Stimulated activated effector memory CD8-positive, alpha-beta T cell treated with anti-CD3 and anti-CD28 coated beads, Interleukin-12 subunit alpha, Interleukin-12 subunit beta, amount 100 ng/mL, for 72 hours (primary cell): ENCODE measurements at regions not wholly inside any gene's neighbourhood (a gene's known extent, or its start where the extent isn't known, plus 50 kb on each side); places are given as distances from the start of the nearest gene placed in this dataset.

Source experiments
- ATAC-seq: fragments of 150-1000 bp; cut with Tn5 transposase; 2 replicates; pipeline ENCODE4 v1.10.0; 2021
- DNase-seq, 2 donors: peaks; one replicate each; pipeline ENCODE4 v3.0.0; 2021 to 2022; ENCODE audit warnings: low spot score in 2 of 2
- H3K27ac Mint-ChIP-seq: one replicate; pipeline ENCODE4 v1.8.0; 2022; ENCODE audit warnings: mild to moderate bottlenecking, mixed read lengths
- H3K36me3 Mint-ChIP-seq: one replicate; pipeline ENCODE4 v1.8.0; 2022; ENCODE audit warnings: mild to moderate bottlenecking, mixed read lengths
- H3K4me1 Mint-ChIP-seq: one replicate; pipeline ENCODE4 v1.8.0; 2022; ENCODE audit warnings: mixed read lengths
- H3K4me3 Mint-ChIP-seq: one replicate; pipeline ENCODE4 v1.8.0; 2022; ENCODE audit warnings: mild to moderate bottlenecking, mixed read lengths
- H3K9me3 Mint-ChIP-seq: one replicate; pipeline ENCODE4 v1.8.0; 2022; ENCODE audit warnings: mixed read lengths

DNA sequence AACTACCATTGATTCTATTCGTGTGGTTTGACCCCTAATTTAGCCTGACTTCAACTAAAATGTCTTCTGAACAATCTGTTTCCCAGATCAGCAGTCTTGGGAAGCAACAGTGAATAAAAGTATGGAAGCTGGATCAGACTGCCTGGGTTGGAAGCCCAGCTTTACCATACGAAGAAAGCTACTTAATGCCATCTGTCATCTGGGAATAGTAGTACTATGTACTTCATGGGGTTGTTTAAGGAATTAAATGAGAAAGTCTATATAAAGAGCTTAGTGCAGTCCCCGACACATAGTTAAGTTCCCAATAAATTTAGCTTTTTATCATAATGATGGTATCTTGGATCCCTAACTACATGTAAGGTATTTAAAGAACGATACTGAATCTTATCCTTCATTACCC lies 151.5 kb upstream of the ERCC4 start:
- DNase-seq (no peak), ATAC-seq (no peak)
- Mint-ChIP-seq H3K4me1 (no peaks in the 10 kb centered on the region), H3K9me3 (peaks cover 1% of the 10 kb centered on the region), H3K36me3 (no peaks in the 10 kb centered on the region), H3K27ac (no peak overlapping the region), H3K4me3 (no peak overlapping the region)

- no peak for DNase-seq
- ATAC-seq = no peak
- H3K4me1 Mint-ChIP-seq = no peaks in the 10 kb centered on the region
- H3K36me3 Mint-ChIP-seq = no peaks in the 10 kb centered on the region
- H3K9me3 Mint-ChIP-seq = peaks cover 10% of the 10 kb centered on the region
- H3K27ac Mint-ChIP-seq = no peak overlapping the region
- no peak overlapping the region for H3K4me3 Mint-ChIP-seq
Observed at GRCh38 chr16:13770436-13770835, 149.5 kb upstream of the ERCC4 start.

GRCh38 chr16:13772782-13773181 lies 147.2 kb upstream of the ERCC4 start:
- Mint-ChIP-seq H3K4me1 (no peaks in the 10 kb centered on the region), H3K9me3 (peaks cover 20% of the 10 kb centered on the region), H3K4me3 (no peak overlapping the region), H3K36me3 (no peaks in the 10 kb centered on the region), H3K27ac (no peak overlapping the region)
- DNase-seq (no peak), ATAC-seq (no peak)

- Mint-ChIP-seq H3K9me3 (peaks cover 20% of the 10 kb centered on the region), H3K36me3 (no peaks in the 10 kb centered on the region), H3K4me1 (no peaks in the 10 kb centered on the region), H3K27ac (no peak overlapping the region), H3K4me3 (no peak overlapping the region)
- DNase-seq = no peak
- ATAC-seq = no peak
Observed at GRCh38 chr16:13779676-13780075, 140.3 kb upstream of the ERCC4 start.

DNA sequence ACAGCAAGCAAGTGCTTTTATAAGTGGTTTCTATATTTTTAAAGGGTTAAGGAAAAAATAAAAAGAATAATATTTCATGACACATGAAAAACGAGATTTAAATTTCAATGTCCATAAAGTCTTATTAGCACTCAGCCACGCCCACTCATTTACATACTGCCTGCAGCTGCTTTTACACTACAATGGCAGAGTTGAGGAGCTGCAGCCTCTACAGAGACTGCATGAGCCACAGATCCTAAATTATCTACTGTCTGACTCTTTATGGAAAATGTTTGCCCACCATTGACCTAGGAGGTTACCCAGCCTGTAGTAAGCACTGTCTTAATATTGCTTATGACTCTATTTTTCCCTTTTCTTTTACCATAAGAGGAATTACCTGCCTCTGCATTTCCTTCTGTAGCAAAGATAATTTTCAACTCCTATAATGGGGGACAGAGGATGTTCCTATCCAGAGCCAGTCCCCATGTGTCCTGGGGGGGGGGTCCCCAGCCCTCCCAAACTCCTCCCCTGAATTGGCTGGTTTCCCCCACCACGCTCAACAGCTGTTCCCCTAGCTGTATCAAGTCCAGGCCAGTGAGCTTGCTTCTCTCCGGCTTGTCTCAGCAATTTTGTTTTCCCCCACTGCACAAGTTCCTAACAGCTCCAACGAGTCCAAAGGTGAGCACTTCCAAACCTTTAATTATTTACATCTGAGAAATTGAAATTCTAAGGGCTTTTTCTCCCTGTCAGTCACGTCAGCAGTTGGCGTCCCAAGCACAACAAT lies 139.4 kb upstream of the ERCC4 start:
- Mint-ChIP-seq H3K4me3 (no peak overlapping the region), H3K9me3 (peaks cover 14% of the 10 kb centered on the region), H3K27ac (no peak overlapping the region), H3K36me3 (no peaks in the 10 kb centered on the region), H3K4me1 (no peaks in the 10 kb centered on the region)
- DNase-seq = no peak
- no peak for ATAC-seq

- no peaks in the 10 kb centered on the region for H3K4me1 Mint-ChIP-seq
- no peak overlapping the region for H3K27ac Mint-ChIP-seq
- H3K4me3 Mint-ChIP-seq = no peak overlapping the region
- ATAC-seq (no peak), DNase-seq (no peak)
- H3K36me3 Mint-ChIP-seq = no peaks in the 10 kb centered on the region
- peaks cover 9% of the 10 kb centered on the region for H3K9me3 Mint-ChIP-seq
Observed at GRCh38 chr16:13781169-13781564, 138.8 kb upstream of the ERCC4 start.

DNA sequence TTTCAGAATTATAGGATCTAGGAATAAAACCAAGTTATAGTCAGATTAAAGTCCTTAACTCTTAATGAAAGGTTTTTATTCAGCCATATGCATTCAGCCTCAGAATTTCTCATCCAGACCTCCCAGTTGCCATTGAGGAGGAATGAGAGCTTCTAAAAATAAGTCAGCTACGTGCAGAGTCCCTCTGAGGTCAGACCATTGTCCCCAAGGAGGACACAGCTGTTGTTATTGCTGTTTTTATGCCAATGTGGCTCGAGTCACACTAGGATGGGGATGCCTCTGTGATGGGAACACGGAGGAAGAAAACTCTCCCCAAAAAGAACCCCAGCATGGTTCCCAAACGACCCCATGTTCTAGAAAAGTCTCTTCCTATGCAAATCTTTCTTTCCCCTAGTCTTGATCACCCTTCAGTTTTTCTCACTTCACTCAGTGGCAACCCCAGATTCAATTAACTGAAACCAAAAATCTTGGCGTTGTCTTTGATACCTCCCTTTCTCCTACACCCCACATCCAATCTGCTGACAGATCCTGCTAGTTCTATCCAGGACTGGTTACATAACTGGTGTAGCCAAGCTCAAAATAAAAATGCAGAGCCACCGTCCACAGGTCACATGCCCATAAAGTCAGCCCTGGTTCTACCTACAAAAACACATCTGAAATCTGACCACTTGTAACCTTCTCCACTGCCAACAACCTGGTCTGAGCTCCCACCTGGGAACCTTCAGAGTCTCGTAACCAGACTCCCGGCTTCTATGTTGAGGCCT lies 138.2 kb upstream of the ERCC4 start:
- ATAC-seq (no peak), DNase-seq (no peak)
- Mint-ChIP-seq H3K4me3 (no peak overlapping the region), H3K36me3 (no peaks in the 10 kb centered on the region), H3K9me3 (peaks cover 9% of the 10 kb centered on the region), H3K27ac (no peak overlapping the region), H3K4me1 (no peaks in the 10 kb centered on the region)

DNA sequence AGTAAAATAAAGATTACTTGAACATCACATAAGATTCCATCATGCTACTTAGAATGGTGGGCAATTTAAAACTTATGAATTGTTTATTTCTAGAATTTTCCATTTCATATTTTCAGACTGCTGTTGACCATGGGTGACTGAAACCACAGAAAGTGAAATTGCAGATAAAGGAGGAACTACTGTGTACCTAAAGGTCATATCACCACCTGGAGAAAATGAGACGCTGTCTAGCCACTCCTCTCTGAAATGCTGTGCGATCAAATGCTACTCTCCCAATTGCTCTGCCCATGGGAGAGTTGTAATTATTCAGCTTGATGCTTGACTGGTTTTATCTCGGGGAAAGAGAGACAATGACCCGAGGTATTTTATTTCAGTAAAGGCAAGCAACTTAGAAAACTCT lies 128.9 kb upstream of the ERCC4 start:
- ATAC-seq (no peak), DNase-seq (no peak)
- Mint-ChIP-seq H3K4me1 (no peaks in the 10 kb centered on the region), H3K9me3 (peaks cover 4% of the 10 kb centered on the region), H3K27ac (no peak overlapping the region), H3K4me3 (no peak overlapping the region), H3K36me3 (no peaks in the 10 kb centered on the region)

GRCh38 chr16:13793841-13794409 lies 126.0 kb upstream of the ERCC4 start:
- Mint-ChIP-seq H3K36me3 (no peaks in the 10 kb centered on the region), H3K4me1 (no peaks in the 10 kb centered on the region), H3K27ac (no peak overlapping the region), H3K9me3 (peaks cover 4% of the 10 kb centered on the region), H3K4me3 (no peak overlapping the region)
- no peak for ATAC-seq
- no peak for DNase-seq

DNA sequence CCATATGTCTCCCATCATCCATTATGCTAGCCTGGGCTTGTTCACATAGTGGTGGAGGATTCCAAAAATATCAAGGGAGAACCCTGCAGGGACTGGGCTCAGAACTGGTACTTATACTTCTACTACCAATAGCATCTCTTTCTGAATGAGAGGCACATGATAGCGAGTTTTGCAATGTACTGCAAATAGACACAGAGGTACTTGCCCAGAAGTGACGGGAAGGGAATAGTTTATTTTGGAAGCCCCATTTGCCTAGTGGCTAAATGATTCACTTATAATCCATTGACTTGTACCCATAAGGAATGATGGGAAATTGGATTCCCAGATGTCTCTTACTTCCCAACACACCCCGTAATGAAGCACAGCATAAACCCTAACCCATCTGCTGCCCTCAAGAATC lies 124.8 kb upstream of the ERCC4 start:
- Mint-ChIP-seq H3K36me3 (no peaks in the 10 kb centered on the region), H3K9me3 (peaks cover 7% of the 10 kb centered on the region), H3K27ac (no peak overlapping the region), H3K4me1 (no peaks in the 10 kb centered on the region), H3K4me3 (no peak overlapping the region)
- no peak for ATAC-seq
- no peak for DNase-seq

GRCh38 chr16:13797718-13798117 lies 122.2 kb upstream of the ERCC4 start:
- no peak for DNase-seq
- H3K4me1 Mint-ChIP-seq = no peaks in the 10 kb centered on the region
- H3K4me3 Mint-ChIP-seq = no peak overlapping the region
- peaks cover 4% of the 10 kb centered on the region for H3K9me3 Mint-ChIP-seq
- H3K36me3 Mint-ChIP-seq = no peaks in the 10 kb centered on the region
- no peak for ATAC-seq
- no peak overlapping the region for H3K27ac Mint-ChIP-seq

GRCh38 chr16:13798211-13798610 lies 121.7 kb upstream of the ERCC4 start:
- Mint-ChIP-seq H3K9me3 (peaks cover 4% of the 10 kb centered on the region), H3K4me1 (no peaks in the 10 kb centered on the region), H3K27ac (no peak overlapping the region), H3K4me3 (no peak overlapping the region), H3K36me3 (no peaks in the 10 kb centered on the region)
- ATAC-seq (no peak), DNase-seq (no peak)

- H3K4me3 Mint-ChIP-seq = no peak overlapping the region
Observed at GRCh38 chr16:13803974-13804373, 116.0 kb upstream of the ERCC4 start.

GRCh38 chr16:13805951-13806350 lies 114.0 kb upstream of the ERCC4 start:
- no peaks in the 10 kb centered on the region for H3K36me3 Mint-ChIP-seq
- ATAC-seq = no peak
- H3K9me3 Mint-ChIP-seq = no peaks in the 10 kb centered on the region
- DNase-seq = no peak
- no peak overlapping the region for H3K27ac Mint-ChIP-seq
- H3K4me1 Mint-ChIP-seq = no peaks in the 10 kb centered on the region
- H3K4me3 Mint-ChIP-seq = no peak overlapping the region

More at GRCh38 chr16:13803974-13804373, 116.0 kb upstream of the ERCC4 start:
- Mint-ChIP-seq H3K9me3 (peaks cover 4% of the 10 kb centered on the region), H3K36me3 (no peaks in the 10 kb centered on the region), H3K4me1 (no peaks in the 10 kb centered on the region), H3K27ac (no peak overlapping the region)
- DNase-seq = no peak
- ATAC-seq = no peak

DNA sequence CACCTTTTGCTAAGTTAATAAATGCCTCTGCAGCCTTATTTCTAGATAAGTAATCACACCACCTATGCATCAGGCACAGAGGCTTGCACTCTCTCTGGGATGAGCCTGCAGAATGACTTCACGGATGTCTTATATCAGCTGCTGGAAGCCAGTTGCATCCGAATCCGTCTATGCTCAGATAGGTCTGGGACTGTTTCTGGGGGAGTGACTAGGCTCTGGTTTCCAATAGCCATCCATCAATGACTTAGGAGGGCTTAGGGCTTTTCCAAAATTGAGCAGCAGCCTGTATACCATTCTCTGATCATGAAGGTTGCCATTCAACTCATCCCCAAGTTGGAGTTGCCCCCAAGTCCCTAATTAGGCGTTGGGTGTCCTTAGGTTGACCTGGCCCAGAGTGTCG lies 113.3 kb upstream of the ERCC4 start:
- no peak for DNase-seq
- no peaks in the 10 kb centered on the region for H3K4me1 Mint-ChIP-seq
- no peaks in the 10 kb centered on the region for H3K36me3 Mint-ChIP-seq
- no peak overlapping the region for H3K4me3 Mint-ChIP-seq
- ATAC-seq = no peak
- no peak overlapping the region for H3K27ac Mint-ChIP-seq
- H3K9me3 Mint-ChIP-seq = no peaks in the 10 kb centered on the region

DNA sequence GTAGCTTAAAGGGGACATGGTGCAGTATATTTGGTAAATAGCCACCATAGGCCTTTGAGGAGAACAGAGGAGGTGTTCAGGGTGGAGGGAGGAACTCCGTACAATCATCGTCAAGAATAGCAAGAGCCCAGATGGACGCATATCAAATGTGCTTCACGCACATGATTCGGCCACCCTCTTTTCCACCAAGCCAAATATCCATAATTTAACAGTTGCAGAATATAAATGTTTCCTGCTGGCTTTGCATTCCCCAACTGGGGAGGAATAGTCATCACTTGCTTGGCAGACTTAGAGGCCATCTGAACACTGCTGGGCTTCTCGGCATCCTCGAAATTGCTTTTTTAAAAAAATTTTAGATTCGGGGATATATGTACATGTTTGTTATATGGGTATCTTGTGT lies 111.9 kb upstream of the ERCC4 start:
- no peak overlapping the region for H3K4me3 Mint-ChIP-seq
- H3K4me1 Mint-ChIP-seq = no peaks in the 10 kb centered on the region
- no peak overlapping the region for H3K27ac Mint-ChIP-seq

More for the DNA sequence above, 111.9 kb upstream of the ERCC4 start:
- Mint-ChIP-seq H3K9me3 (no peaks in the 10 kb centered on the region), H3K36me3 (no peaks in the 10 kb centered on the region)
- ATAC-seq (no peak), DNase-seq (no peak)
